ENCODE measurements at regions not wholly inside any gene's neighbourhood (a gene's known extent, or its start where the extent isn't known, plus 50 kb on each side); places are given as distances from the start of the nearest gene placed in this dataset.
"Not testable (repeated sequence)": the region's sequence is repeated elsewhere in the genome, so short reads cannot be mapped to it uniquely, and the experiment has no call there.

GRCh38 chr20:53792946-53793536 is 199.4 kb upstream of the ZNF217 start:
- DNase-seq = no peak

- no peak for DNase-seq
These were observed 196.5 kb upstream of the ZNF217 start for GRCh38 chr20:53789989-53790675.

GRCh38 chr20:53788253-53789022 is 194.8 kb upstream of the ZNF217 start:
- DNase-seq = no peak

GRCh38 chr20:53787491-53787931 is 193.9 kb upstream of the ZNF217 start:
- DNase-seq = not testable (repeated sequence)

- no peak for DNase-seq
These were observed 193.0 kb upstream of the ZNF217 start for GRCh38 chr20:53786445-53787267.

GRCh38 chr20:53786071-53786444 is 192.4 kb upstream of the ZNF217 start:
- no peak for DNase-seq

GRCh38 chr20:53785320-53785719 is 191.7 kb upstream of the ZNF217 start:
- DNase-seq = no peak

- DNase-seq = no peak
These were observed 190.1 kb upstream of the ZNF217 start for GRCh38 chr20:53783768-53784167.

- DNase-seq = no peak
These were observed 189.1 kb upstream of the ZNF217 start for GRCh38 chr20:53782612-53783246.

- DNase-seq = no peak
These were observed 186.2 kb upstream of the ZNF217 start for GRCh38 chr20:53779822-53780221.

GRCh38 chr20:53778736-53779135 is 185.1 kb upstream of the ZNF217 start:
- DNase-seq = no peak

GRCh38 chr20:53778041-53778516 is 184.4 kb upstream of the ZNF217 start:
- no peak for DNase-seq

- DNase-seq = not testable (repeated sequence)
These were observed 183.8 kb upstream of the ZNF217 start for GRCh38 chr20:53777402-53777801.

GRCh38 chr20:53776858-53777257 is 183.2 kb upstream of the ZNF217 start:
- no peak for DNase-seq

GRCh38 chr20:53774461-53775203 is 181.0 kb upstream of the ZNF217 start:
- no peak for DNase-seq

- DNase-seq = no peak
These were observed 180.3 kb upstream of the ZNF217 start for GRCh38 chr20:53773792-53774401.

GRCh38 chr20:53773066-53773791 is 179.6 kb upstream of the ZNF217 start:
- not testable (repeated sequence) for DNase-seq

- DNase-seq = no peak
These were observed 175.4 kb upstream of the ZNF217 start for GRCh38 chr20:53769041-53769440.

GRCh38 chr20:53768329-53768728 is 174.7 kb upstream of the ZNF217 start:
- no peak for DNase-seq

GRCh38 chr20:53767206-53767930 is 173.7 kb upstream of the ZNF217 start:
- no peak for DNase-seq
